ENCODE measurements at regions not wholly inside any gene's neighbourhood (a gene's known extent, or its start where the extent isn't known, plus 50 kb on each side); places are given as distances from the start of the nearest gene placed in this dataset.

GRCh38 chr9:16247188-16247875, 623.1 kb downstream of the BNC2 start:
- DNase-seq, result no peak

- no peak for DNase-seq
Observed at GRCh38 chr9:16248822-16249221, 621.6 kb downstream of the BNC2 start.

- no peak for DNase-seq
Observed at GRCh38 chr9:16252616-16253015, 617.9 kb downstream of the BNC2 start.

GRCh38 chr9:16254674-16255073, 615.8 kb downstream of the BNC2 start:
- no peak for DNase-seq

- DNase-seq, result no peak
Observed at GRCh38 chr9:16255217-16255616, 615.3 kb downstream of the BNC2 start.

- no peak for DNase-seq
Observed at GRCh38 chr9:16257604-16258003, 612.9 kb downstream of the BNC2 start.

GRCh38 chr9:16258191-16258590, 612.3 kb downstream of the BNC2 start:
- no peak for DNase-seq

GRCh38 chr9:16258708-16259107, 611.8 kb downstream of the BNC2 start:
- no peak for DNase-seq

- no peak for DNase-seq
Observed at GRCh38 chr9:16262477-16263261, 607.8 kb downstream of the BNC2 start.

- DNase-seq, result no peak
Observed at GRCh38 chr9:16265688-16266087, 604.8 kb downstream of the BNC2 start.

GRCh38 chr9:16266648-16267276, 603.7 kb downstream of the BNC2 start:
- no peak for DNase-seq

- DNase-seq, result no peak
Observed at GRCh38 chr9:16267281-16268066, 603.0 kb downstream of the BNC2 start.

GRCh38 chr9:16268067-16268881, 602.2 kb downstream of the BNC2 start:
- no peak for DNase-seq

GRCh38 chr9:16271967-16272366, 598.5 kb downstream of the BNC2 start:
- DNase-seq, result no peak

GRCh38 chr9:16272776-16273175, 597.7 kb downstream of the BNC2 start:
- DNase-seq, result no peak

- no peak for DNase-seq
Observed at GRCh38 chr9:16275795-16276624, 594.5 kb downstream of the BNC2 start.

- DNase-seq, result no peak
Observed at GRCh38 chr9:16276866-16277265, 593.6 kb downstream of the BNC2 start.

GRCh38 chr9:16277471-16277960, 593.0 kb downstream of the BNC2 start:
- DNase-seq, result no peak

GRCh38 chr9:16278326-16278999, 592.0 kb downstream of the BNC2 start:
- no peak for DNase-seq

- DNase-seq, result no peak
Observed at GRCh38 chr9:16281707-16282106, 588.8 kb downstream of the BNC2 start.

- no peak for DNase-seq
Observed at GRCh38 chr9:16282216-16282615, 588.3 kb downstream of the BNC2 start.

Measured in CD4-positive, alpha-beta T cell treated with Interleukin-15 for 1 hour (primary cell).